Pulmonary artery endothelial cell (primary cell): ENCODE measurements at regions not wholly inside any gene's neighbourhood (a gene's known extent, or its start where the extent isn't known, plus 50 kb on each side); places are given as distances from the start of the nearest gene placed in this dataset.

ENCODE experiments used
- DNase-seq: peaks from one replicate; pipeline ENCODE4 v3.0.0-alpha.2; 2011; ENCODE audit warnings: low read depth, low spot score

DNA sequence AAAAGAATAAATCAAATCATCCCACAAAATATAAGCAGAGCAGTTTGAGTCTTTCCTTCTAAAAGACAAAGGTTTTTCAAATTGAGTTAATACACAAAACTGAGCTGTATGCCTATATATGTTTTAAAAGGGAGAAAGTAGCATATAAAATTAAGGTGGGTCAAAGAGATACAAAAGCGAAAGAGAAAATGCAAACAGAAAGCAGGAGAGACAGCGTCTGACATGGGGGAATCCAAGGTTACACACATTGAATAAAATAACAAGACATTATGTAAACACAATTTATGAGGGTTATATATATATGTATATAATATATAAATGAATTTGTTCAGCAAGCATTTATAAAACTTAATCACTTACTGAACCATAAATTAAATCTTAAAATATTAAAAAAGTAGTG lies 276.1 kb upstream of the LCORL start:
- DNase-seq: no peak

GRCh38 chr4:18296411-18296810 lies 274.9 kb upstream of the LCORL start:
- DNase-seq: no peak

- DNase-seq: no peak
Measured at GRCh38 chr4:18294846-18295245, 273.3 kb upstream of the LCORL start.

GRCh38 chr4:18294021-18294420 lies 272.5 kb upstream of the LCORL start:
- no peak for DNase-seq

DNA sequence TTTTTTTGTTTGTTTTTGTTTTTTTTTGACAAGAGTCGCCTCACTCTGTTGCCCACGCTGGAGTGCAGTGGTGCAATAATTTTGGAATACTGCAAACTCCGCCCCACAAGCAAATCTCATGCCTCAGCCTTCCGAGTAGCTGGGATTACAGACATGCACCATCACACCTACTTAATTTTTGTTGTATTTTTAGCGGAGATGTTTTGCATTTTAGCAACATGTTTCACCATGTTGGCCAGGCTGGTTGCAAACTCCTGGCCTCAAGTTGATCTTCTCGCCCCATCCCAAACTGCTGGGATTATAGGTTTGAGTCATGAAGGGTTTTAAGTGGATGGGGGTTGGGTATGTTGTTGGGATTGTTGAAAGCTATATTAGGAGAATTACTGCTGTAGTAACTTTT lies 270.9 kb upstream of the LCORL start:
- no peak for DNase-seq

DNA sequence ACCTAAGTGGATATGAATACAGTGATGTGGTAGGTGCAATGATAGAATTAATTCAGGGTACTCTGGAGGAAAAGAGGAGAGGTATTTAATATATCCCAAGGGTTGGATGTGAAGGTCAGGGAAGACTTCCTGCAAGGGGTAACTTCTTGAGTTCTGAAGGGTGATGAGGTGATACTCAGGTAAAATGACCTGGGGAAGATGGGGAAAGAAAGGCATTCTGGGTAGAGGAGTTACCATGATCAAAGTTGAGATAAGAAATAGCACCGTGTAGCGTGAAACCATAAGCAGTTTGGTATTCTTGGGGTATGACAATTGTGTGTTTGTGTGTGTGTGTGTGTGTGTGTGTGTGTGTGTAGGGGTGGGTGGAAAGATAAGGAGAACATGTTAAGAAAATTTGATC lies 270.4 kb upstream of the LCORL start:
- no peak for DNase-seq

DNA sequence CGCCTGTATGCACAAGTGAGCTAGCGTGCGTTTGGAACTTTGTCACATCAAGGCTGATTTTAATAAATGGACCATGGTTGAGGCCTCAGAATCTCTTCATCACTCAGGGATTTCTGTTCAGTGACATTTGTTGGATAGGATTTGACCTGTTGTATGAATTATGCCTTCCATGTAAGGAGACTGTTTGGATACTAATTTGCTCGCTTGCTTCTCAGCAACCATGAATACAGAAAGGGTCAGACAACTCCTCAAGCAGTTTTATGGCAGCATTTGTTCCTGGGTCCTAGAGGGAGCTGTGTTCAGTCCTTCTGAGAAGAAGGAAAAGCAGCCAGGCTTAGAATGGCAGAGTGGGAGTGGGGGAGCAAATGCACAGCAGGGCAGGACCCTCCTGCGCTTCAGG lies 269.7 kb upstream of the LCORL start:
- DNase-seq: no peak

DNA sequence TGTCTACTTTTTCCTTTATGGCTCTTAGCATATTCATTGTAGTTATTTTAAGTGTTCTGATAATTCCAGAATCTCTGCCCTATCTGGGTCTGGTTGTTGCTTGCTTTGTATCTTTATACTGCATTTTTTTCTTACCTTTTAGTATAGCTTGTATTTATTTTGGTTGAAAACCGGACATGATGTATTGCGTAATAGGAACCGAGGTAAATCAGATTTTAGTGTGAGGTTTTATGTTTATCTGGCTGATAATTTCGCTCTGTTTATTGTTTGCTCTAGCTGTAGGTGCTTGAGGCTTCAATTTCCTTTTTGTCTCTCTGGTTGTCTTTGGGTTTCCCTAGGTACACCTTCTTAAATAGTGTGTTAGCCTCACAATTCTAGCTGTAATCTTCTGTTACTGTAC lies 263.8 kb upstream of the LCORL start:
- no peak for DNase-seq

DNA sequence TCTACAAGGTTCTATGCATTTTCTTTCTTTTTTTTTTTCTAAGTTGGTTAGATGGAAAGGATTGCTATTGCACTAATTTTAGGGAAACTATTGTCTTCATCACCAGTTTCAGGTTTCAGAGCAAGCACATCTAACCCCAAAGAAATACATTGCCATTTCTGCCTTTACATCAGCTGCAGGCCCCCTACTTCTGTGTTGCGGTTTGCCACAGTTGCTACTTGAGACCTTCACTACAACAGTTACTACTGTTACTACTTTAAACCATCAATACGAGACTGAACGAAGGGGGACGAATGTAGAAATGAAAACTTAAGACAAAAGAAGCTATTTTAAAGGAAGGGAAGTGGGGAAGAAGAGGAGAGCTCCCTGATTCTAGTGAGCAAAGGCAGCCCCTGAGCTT lies 256.7 kb upstream of the LCORL start:
- DNase-seq: no peak

GRCh38 chr4:18262832-18263231 lies 241.3 kb upstream of the LCORL start:
- DNase-seq: no peak

DNA sequence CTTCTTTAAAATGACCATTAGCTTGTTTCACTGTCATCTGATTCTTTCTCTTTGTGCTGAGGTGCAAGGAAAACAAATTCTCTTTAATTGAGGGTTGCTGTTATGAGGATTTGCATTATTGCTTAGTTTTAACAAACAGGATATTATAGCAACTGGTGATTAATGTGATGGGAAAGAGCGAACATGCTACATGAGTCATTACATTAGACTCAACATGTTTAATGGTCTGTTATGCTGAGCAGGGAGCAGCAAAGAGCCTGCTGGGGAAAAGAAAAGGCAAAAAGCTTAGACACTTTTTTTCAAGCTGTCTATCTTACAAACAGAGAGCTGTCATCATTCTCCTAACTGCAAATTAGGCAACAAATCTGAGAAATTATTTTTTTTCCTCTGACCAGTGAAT lies 230.5 kb upstream of the LCORL start:
- DNase-seq: no peak

GRCh38 chr4:18250564-18250963 lies 229.0 kb upstream of the LCORL start:
- DNase-seq: no peak

DNA sequence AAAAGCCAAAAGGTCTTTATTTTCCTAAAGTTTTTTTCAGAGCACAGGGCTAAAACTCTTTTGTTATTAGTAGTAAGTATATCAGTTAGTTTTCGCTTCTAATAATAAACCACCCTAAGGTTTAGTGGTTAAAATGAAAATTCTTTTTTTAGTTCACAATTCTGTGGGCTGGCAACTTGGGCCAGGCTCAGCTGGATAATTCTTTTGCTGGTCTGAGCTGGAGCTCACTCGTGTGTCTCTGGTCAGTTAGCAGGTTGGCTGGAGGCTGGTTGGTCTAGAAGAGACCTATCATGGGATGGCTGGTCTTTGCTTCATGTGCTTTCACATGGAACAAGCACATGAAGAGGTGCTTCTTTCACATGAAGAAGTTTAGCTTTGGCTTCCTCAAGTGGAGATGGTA lies 227.1 kb upstream of the LCORL start:
- no peak for DNase-seq

DNA sequence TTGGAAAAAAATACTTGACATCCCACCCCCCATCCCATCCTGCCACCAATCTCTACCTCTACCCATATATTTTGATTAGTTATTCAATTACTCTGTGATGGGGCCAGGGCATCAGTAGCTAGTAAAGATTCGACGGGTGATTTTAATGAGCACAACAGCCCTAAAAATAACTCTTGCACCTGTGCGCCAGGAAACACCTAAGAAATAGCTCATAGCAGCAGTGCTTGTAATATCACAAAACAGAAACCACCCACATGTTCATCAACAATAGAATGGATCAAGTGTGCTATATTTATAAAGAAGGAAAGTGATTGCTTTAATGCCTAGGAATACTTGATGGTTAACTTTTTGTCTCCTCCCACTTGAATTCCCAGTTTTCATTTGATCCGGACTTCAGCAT lies 225.6 kb upstream of the LCORL start:
- no peak for DNase-seq

DNA sequence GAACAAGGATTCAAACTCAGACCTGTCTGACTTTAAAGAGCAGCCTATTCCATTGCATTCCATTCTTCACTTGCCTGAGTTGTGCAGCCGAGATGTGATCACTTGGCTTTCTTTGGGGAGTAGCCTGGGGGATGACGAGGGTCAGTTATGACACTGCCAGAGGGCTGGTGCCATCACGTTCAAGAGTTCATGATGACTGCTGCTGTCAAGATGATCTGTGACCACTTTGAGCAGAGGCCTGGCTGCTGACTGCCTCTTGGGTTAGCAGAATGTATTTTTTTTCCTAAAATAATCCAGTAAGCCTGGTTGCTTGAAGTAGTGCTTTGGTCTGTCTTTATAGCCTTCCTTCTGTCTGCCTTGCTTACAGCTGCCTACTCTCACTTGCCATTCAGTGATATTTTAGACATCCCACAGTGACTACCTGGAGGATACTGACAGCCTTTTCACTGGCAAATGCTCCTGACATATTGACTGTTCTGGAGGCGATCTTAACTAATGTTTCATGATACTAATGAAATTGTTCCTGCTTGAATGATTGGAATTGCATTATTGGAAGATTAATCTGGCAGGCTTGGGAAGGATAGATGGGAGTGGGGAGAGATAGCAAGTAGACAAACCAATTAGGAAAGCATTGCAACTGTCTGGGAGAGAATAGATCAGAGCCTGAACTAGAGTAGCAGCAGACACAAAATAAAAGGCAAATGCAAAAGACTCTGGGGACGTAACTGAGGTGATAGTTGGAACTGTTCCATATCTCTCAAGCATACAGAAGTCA lies 221.6 kb upstream of the LCORL start:
- DNase-seq: no peak

GRCh38 chr4:18241727-18242126 lies 220.2 kb upstream of the LCORL start:
- DNase-seq: no peak

DNA sequence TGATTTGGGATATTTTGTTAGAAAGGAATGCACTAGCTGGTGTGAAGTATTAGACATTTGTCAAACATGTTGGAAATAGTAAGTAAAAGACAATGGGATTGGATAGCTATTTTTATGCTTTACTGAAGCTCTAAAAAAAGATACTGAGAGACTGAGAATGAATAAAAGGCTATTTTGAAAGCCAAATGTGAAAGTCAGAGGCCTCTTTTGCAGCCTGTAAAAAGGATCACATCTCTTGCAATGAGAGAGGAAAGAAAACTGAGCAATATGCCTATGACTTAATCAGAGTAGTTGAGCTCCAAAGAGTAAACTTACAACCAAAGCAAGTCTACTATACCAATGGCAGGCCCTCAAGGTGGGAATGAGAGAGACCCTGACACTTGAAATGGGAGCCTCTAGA lies 212.6 kb upstream of the LCORL start:
- no peak for DNase-seq

- DNase-seq: no peak
Measured at GRCh38 chr4:18231726-18232125, 210.2 kb upstream of the LCORL start.

- DNase-seq: no peak
Measured at GRCh38 chr4:18227880-18228279, 206.3 kb upstream of the LCORL start.

- no peak for DNase-seq
Measured at GRCh38 chr4:18214411-18215055, 193.0 kb upstream of the LCORL start.

GRCh38 chr4:18213576-18214198 lies 192.1 kb upstream of the LCORL start:
- DNase-seq: no peak

GRCh38 chr4:18209448-18209847 lies 187.9 kb upstream of the LCORL start:
- no peak for DNase-seq

- DNase-seq: no peak
Measured at GRCh38 chr4:18203966-18204365, 182.4 kb upstream of the LCORL start.
